HG02870 (cell line): ENCODE measurements at regions not wholly inside any gene's neighbourhood (a gene's known extent, or its start where the extent isn't known, plus 50 kb on each side); places are given as distances from the start of the nearest gene placed in this dataset.
A peak's percentile ranks its signal among the peaks of the same experiment; 100 is the strongest.

ENCODE experiments used
- ATAC-seq: cut with Tn5 transposase; IDR thresholded peaks from one replicate; pipeline ENCODE4 v1.9.1; 2021; ENCODE audit warnings: mild to moderate bottlenecking, moderate library complexity; ENCODE audit not compliant: unreplicated experiment

GRCh38 chr14:65304963-65305362, 107.6 kb upstream of the FUT8 start:
- ATAC-seq = no peak

GRCh38 chr14:65308536-65308935, 104.0 kb upstream of the FUT8 start:
- ATAC-seq = no peak

GRCh38 chr14:65310568-65310967, 102.0 kb upstream of the FUT8 start:
- ATAC-seq = no peak

GRCh38 chr14:65312859-65313258, 99.7 kb upstream of the FUT8 start:
- ATAC-seq = no peak

GRCh38 chr14:65318636-65319506, 93.7 kb upstream of the FUT8 start:
- peak; percentile 53 for ATAC-seq

- ATAC-seq = no peak
These were observed 91.7 kb upstream of the FUT8 start for GRCh38 chr14:65320661-65321308.

- peak; percentile 53 for ATAC-seq
These were observed 91.1 kb upstream of the FUT8 start for GRCh38 chr14:65321370-65321875.

- no peak for ATAC-seq
These were observed 83.0 kb upstream of the FUT8 start for GRCh38 chr14:65329481-65329880.

- ATAC-seq = no peak
These were observed 82.6 kb upstream of the FUT8 start for GRCh38 chr14:65329911-65330310.

GRCh38 chr14:65330416-65330815, 82.1 kb upstream of the FUT8 start:
- no peak for ATAC-seq

GRCh38 chr14:65331652-65332051, 80.9 kb upstream of the FUT8 start:
- no peak for ATAC-seq

- no peak for ATAC-seq
These were observed 80.2 kb upstream of the FUT8 start for GRCh38 chr14:65332141-65332871.

- no peak for ATAC-seq
These were observed 78.4 kb upstream of the FUT8 start for GRCh38 chr14:65333943-65334687.

GRCh38 chr14:65334765-65335410, 77.6 kb upstream of the FUT8 start:
- no peak for ATAC-seq

GRCh38 chr14:65335411-65335947, 77.1 kb upstream of the FUT8 start:
- ATAC-seq = no peak

- ATAC-seq = peak; percentile 83
These were observed 76.3 kb upstream of the FUT8 start for GRCh38 chr14:65336191-65336591.

- ATAC-seq = no peak
These were observed 72.7 kb upstream of the FUT8 start for GRCh38 chr14:65339866-65340265.

- ATAC-seq = no peak
These were observed 68.5 kb upstream of the FUT8 start for GRCh38 chr14:65344011-65344410.

GRCh38 chr14:65345266-65345665, 67.3 kb upstream of the FUT8 start:
- no peak for ATAC-seq

- ATAC-seq = no peak
These were observed 66.1 kb upstream of the FUT8 start for GRCh38 chr14:65346474-65346873.
